CD14-positive monocyte (primary cell): ENCODE measurements at regions not wholly inside any gene's neighbourhood (a gene's known extent, or its start where the extent isn't known, plus 50 kb on each side); places are given as distances from the start of the nearest gene placed in this dataset.
A peak's percentile ranks its signal among the peaks of the same experiment; 100 is the strongest.

Experiments
- DNase-seq, 3 donors: peaks; one replicate each; pipeline ENCODE4 v3.0.0-alpha.2; 2011 to 2022
- H2AFZ ChIP-seq: 2 replicates; pipeline ENCODE4 v1.6.0; 2012; ENCODE audit warnings: mild to moderate bottlenecking, low read depth, low read length, inconsistent platforms; ENCODE audit not compliant: insufficient read depth, poor library complexity, severe bottlenecking
- H3K27ac ChIP-seq, 2 donors: 1 replicate in 1 of 2; 2 replicates in 1 of 2; pipeline ENCODE4 v1.5.1; 2012 to 2013; ENCODE audit warnings: low read length in 2 of 2, control low read depth in 1 of 2, inconsistent platforms in 1 of 2, low read depth in 1 of 2, mild to moderate bottlenecking in 1 of 2
- H3K27me3 ChIP-seq, 2 donors: one replicate each; pipeline versions ENCODE4 v1.6.0 to v1.6.1; 2011 to 2013; ENCODE audit warnings: low read length in 2 of 2; ENCODE audit not compliant: control insufficient read depth in 2 of 2, insufficient read depth in 2 of 2
- H3K36me3 ChIP-seq, 2 donors: replicated peaks in 1 of 2; 1 replicate in 1 of 2; 2 replicates in 1 of 2; pipeline versions ENCODE4 v1.5.1 to v1.6.1; 2012 to 2013; ENCODE audit warnings: low read length in 2 of 2, control low read depth in 1 of 2, inconsistent platforms in 1 of 2, mild to moderate bottlenecking in 1 of 2; ENCODE audit not compliant: insufficient read depth in 2 of 2, control insufficient read depth in 1 of 2
- H3K4me1 ChIP-seq, 2 donors: 1 replicate in 1 of 2; 2 replicates in 1 of 2; pipeline versions ENCODE4 v1.5.1 to v1.6.1; 2012 to 2013; ENCODE audit warnings: low read length in 2 of 2, control low read depth in 1 of 2, inconsistent platforms in 1 of 2, mild to moderate bottlenecking in 1 of 2, moderate library complexity in 1 of 2; ENCODE audit not compliant: insufficient read depth in 2 of 2, control insufficient read depth in 1 of 2
- H3K4me2 ChIP-seq: replicated peaks from 2 replicates; pipeline ENCODE3; 2012; ENCODE audit warnings: low read length, moderate library complexity, mild to moderate bottlenecking; ENCODE audit not compliant: poor library complexity, severe bottlenecking; ENCODE audit errors: extremely low read depth
- H3K4me3 ChIP-seq, 3 experiments: fragments of 200-600 bp in 1 of 3; sonication (generic) in 1 of 3; replicated peaks in 1 of 3; 1 replicate in 2 of 3; 2 replicates in 1 of 3; pipeline ENCODE4 v1.5.1; 2011 to 2013; ENCODE audit warnings: low read length in 3 of 3, mild to moderate bottlenecking in 3 of 3, control low read depth in 2 of 3, low read depth in 2 of 3, inconsistent platforms in 1 of 3, moderate library complexity in 1 of 3
- H3K79me2 ChIP-seq: 2 replicates; pipeline ENCODE4 v1.6.0; 2012; ENCODE audit warnings: mild to moderate bottlenecking, control low read depth, inconsistent platforms, low read length, moderate library complexity; ENCODE audit not compliant: insufficient read depth
- H3K9ac ChIP-seq: 2 replicates; pipeline ENCODE4 v1.6.0; 2017; ENCODE audit warnings: low read length, mild to moderate bottlenecking; ENCODE audit not compliant: insufficient read depth, poor library complexity, severe bottlenecking
- H3K9me3 ChIP-seq, 2 donors: replicated peaks in 1 of 2; 1 replicate in 1 of 2; 2 replicates in 1 of 2; pipeline versions ENCODE4 v1.5.1 to v1.6.1; 2012 to 2013; ENCODE audit warnings: low read length in 2 of 2, control low read depth in 1 of 2; ENCODE audit not compliant: control insufficient read depth in 1 of 2, insufficient read depth in 1 of 2
- H4K20me1 ChIP-seq: 2 replicates; pipeline ENCODE4 v1.6.0; 2012; ENCODE audit warnings: mild to moderate bottlenecking, low read length, control low read depth, moderate library complexity; ENCODE audit not compliant: insufficient read depth
- H3K27ac Mint-ChIP-seq, 7 donors: one replicate each; pipeline ENCODE4 v1.8.0; 2020; ENCODE audit warnings: mild to moderate bottlenecking in 7 of 7, mixed read lengths in 7 of 7, moderate library complexity in 6 of 7, inconsistent platforms in 2 of 7
- H3K27me3 Mint-ChIP-seq, 3 donors: one replicate each; pipeline ENCODE4 v1.8.0; 2021 to 2022; ENCODE audit warnings: low read depth in 3 of 3, mild to moderate bottlenecking in 3 of 3, mixed read lengths in 3 of 3, moderate library complexity in 3 of 3, inconsistent platforms in 1 of 3
- H3K36me3 Mint-ChIP-seq, 2 donors: one replicate each; pipeline ENCODE4 v1.8.0; 2020; ENCODE audit warnings: mixed read lengths in 2 of 2, inconsistent platforms in 1 of 2, mild to moderate bottlenecking in 1 of 2
- H3K4me1 Mint-ChIP-seq: one replicate; pipeline ENCODE4 v1.8.0; 2020; ENCODE audit warnings: mild to moderate bottlenecking, mixed read lengths
- H3K4me3 Mint-ChIP-seq, 2 donors: one replicate each; pipeline ENCODE4 v1.8.0; 2020; ENCODE audit warnings: mild to moderate bottlenecking in 2 of 2, mixed read lengths in 2 of 2, moderate library complexity in 1 of 2
- H3K9me3 Mint-ChIP-seq, 7 donors: one replicate each; pipeline ENCODE4 v1.8.0; 2020 to 2022; ENCODE audit warnings: mixed read lengths in 7 of 7, mild to moderate bottlenecking in 6 of 7, moderate library complexity in 6 of 7, inconsistent platforms in 2 of 7
- WGBS: methylation state at CpG from one replicate; pipeline ENCODE4 v1.1.5; 2013; ENCODE audit warnings: missing lambda C conversion rate; ENCODE audit not compliant: insufficient coverage; 5-methylcytosine and 5-hydroxymethylcytosine counted together
- intact Hi-C, 2 donors: fragments of 100-400 bp; cut with micrococcal nuclease; formaldehyde crosslinking; loops; one replicate each; pipeline versions ENCODE4 v1.15.0 to v1.15.1; 2023
- TF ChIP-seq, protein P1 (sequence below): fragments of 200-600 bp; IDR thresholded peaks from one replicate; pipeline ENCODE4 v1.8.0; 2022; ENCODE audit warnings: antibody characterized with exemption, mild to moderate bottlenecking

DNA sequence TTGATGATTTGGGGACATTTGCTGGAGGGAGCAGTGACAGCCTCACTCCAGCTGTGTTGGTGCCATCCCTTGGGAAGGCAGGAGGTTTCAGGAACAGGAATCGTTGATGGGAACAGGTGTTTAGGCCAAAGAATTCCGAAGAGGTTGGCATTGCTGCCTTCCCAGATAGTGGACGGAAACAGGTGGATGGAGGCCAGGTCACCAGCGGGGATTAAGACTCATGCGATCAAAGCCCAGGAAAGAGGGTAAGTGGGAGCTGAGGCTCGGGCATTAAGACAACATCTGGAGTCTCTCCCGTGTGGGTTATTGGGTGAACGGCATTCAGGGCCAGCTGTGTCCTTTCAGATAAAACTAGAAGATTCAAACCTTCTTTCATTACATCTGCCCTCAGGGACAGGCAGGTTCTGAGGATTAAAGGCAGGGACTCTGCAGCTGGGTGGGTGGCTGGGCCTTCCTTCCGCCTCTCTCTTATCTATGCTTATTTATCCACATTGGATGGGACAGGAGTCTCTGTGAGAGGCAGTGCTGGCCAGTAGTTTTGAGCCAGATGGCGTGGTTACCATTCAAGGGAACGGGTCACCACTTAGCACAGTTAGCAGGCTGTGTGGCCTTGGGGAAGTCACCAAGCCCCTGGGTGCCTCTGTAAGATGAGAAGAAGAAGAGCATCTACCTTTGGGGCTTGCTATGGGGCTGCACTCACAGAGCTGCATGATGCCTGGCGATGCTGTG, 67.6 kb downstream of the INSIG1 start:
- TF ChIP-seq, protein P1, sequence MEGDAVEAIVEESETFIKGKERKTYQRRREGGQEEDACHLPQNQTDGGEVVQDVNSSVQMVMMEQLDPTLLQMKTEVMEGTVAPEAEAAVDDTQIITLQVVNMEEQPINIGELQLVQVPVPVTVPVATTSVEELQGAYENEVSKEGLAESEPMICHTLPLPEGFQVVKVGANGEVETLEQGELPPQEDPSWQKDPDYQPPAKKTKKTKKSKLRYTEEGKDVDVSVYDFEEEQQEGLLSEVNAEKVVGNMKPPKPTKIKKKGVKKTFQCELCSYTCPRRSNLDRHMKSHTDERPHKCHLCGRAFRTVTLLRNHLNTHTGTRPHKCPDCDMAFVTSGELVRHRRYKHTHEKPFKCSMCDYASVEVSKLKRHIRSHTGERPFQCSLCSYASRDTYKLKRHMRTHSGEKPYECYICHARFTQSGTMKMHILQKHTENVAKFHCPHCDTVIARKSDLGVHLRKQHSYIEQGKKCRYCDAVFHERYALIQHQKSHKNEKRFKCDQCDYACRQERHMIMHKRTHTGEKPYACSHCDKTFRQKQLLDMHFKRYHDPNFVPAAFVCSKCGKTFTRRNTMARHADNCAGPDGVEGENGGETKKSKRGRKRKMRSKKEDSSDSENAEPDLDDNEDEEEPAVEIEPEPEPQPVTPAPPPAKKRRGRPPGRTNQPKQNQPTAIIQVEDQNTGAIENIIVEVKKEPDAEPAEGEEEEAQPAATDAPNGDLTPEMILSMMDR, result no peak
- peaks cover 0 to 5% (median 3%) of the 10 kb centered on the region in 7 donors for H3K9me3 Mint-ChIP-seq
- H3K36me3 Mint-ChIP-seq, result no peaks in the 10 kb centered on the region
- H3K9ac ChIP-seq, result no peak overlapping the region
- peaks cover 0 to 13% of the 10 kb centered on the region in 2 donors for H3K27me3 ChIP-seq
- no peak overlapping the region for H3K4me3 Mint-ChIP-seq
- H3K4me1 Mint-ChIP-seq, result peaks cover 26% of the 10 kb centered on the region
- H3K79me2 ChIP-seq, result no peaks in the 10 kb centered on the region
- H3K27ac ChIP-seq, result no peak overlapping the region
- peaks cover 22 to 32% (median 26%) of the 10 kb centered on the region in 3 donors for H3K27me3 Mint-ChIP-seq
- WGBS, result 92% methylated on average over 3 of the region's 12 CpGs
- H3K4me1 ChIP-seq, result peaks cover 14 to 41% of the 10 kb centered on the region in 2 donors
- H3K9me3 ChIP-seq, result no peaks in the 10 kb centered on the region
- no peaks in the 10 kb centered on the region for H3K36me3 ChIP-seq
- no peaks in the 10 kb centered on the region for H4K20me1 ChIP-seq
- H3K4me3 ChIP-seq, result no peak overlapping the region
- intact Hi-C loops, result no loop called here
- no peak overlapping the region for H2AFZ ChIP-seq
- no peak overlapping the region for H3K27ac Mint-ChIP-seq
- no peak overlapping the region for H3K4me2 ChIP-seq
- no peak for DNase-seq

DNA sequence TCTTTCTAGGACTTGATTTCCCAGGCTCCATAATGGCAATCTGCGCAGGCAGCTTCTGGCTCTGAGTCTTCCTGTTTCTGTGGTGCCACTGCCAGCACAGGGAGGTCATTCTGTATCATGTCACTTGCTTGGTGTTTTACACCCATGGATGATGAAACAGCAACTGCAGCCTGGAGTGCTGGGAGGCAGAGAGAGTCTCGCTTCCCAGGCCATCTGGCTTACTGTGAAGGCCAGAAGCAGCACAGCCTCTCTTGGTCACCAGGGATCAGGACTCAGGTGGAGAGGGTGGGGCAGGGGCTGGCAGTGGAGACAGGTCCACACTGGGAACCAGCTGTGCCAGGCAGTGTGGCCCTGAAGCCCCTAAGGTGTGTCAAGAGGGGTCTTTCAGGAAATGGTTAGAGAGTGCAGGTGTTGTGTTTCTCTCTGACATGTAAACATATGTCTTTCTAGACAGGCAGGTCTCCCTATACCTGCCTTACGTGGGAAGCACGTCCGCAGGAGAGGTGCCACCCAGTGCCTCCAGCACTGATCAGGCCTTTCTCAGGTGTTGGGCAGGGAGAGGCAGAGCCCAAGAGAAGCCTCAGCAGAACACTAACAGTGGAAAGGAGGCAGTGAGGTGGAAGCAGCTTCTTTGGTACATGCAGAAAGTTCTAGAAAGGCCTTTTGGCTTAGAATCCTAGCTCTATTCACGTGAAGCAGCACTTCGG, 71.4 kb downstream of the INSIG1 start:
- TF ChIP-seq, protein P1, result no peak
- WGBS, result 71% methylated on average over 4 of the region's 7 CpGs
- intact Hi-C loops, result no loop called here
- DNase-seq, result peak in 1 of 3 donors; percentile 35
- Histone ChIP-seq H3K27ac (no peak overlapping the region), H3K9ac (no peak overlapping the region), H3K36me3 (no peaks in the 10 kb centered on the region), H3K27me3 (peaks cover 30 to 50% of the 10 kb centered on the region in 2 donors), H3K4me2 (no peak overlapping the region), H3K79me2 (no peaks in the 10 kb centered on the region), H3K4me1 (peaks cover 29 to 46% of the 10 kb centered on the region in 2 donors), H4K20me1 (no peaks in the 10 kb centered on the region), H3K4me3 (no peak overlapping the region), H3K9me3 (peaks cover 6 to 25% of the 10 kb centered on the region in 2 donors), H2AFZ (no peak overlapping the region)
- peak overlapping the region in 2 of 7 donors; percentile 33 to 51 for H3K27ac Mint-ChIP-seq
- H3K36me3 Mint-ChIP-seq, result peaks cover 13 to 14% of the 10 kb centered on the region in 2 donors
- no peak overlapping the region for H3K4me3 Mint-ChIP-seq
- H3K4me1 Mint-ChIP-seq, result peaks cover 33% of the 10 kb centered on the region
- peaks cover 0 to 15% (median 14%) of the 10 kb centered on the region in 7 donors for H3K9me3 Mint-ChIP-seq
- peaks cover 58 to 65% (median 59%) of the 10 kb centered on the region in 3 donors for H3K27me3 Mint-ChIP-seq
